Ammon's horn (tissue), 1 donor: ENCODE measurements at regions not wholly inside any gene's neighbourhood (a gene's known extent, or its start where the extent isn't known, plus 50 kb on each side); places are given as distances from the start of the nearest gene placed in this dataset.
"Not testable (repeated sequence)": the region's sequence is repeated elsewhere in the genome, so short reads cannot be mapped to it uniquely, and the experiment has no call there.

Experiments
- DNase-seq: peaks from one replicate; pipeline ENCODE4 v3.0.0-alpha.2; 2016; ENCODE audit warnings: low spot score

GRCh38 chr16:75780669-75781068 lies 54.4 kb upstream of the CPHXL start:
- DNase-seq, result no peak

- DNase-seq, result no peak
These were observed 55.5 kb upstream of the CPHXL start for GRCh38 chr16:75781683-75782343.

GRCh38 chr16:75787440-75787839 lies 61.1 kb upstream of the CPHXL start:
- no peak for DNase-seq

GRCh38 chr16:75789237-75789636 lies 62.9 kb upstream of the CPHXL start:
- peak; percentile 62 for DNase-seq

- DNase-seq, result no peak
These were observed 66.6 kb upstream of the CPHXL start for GRCh38 chr16:75792771-75793492.

- DNase-seq, result no peak
These were observed 67.4 kb upstream of the CPHXL start for GRCh38 chr16:75793641-75794040.

- no peak for DNase-seq
These were observed 68.1 kb upstream of the CPHXL start for GRCh38 chr16:75794426-75794825.

GRCh38 chr16:75798714-75799113 lies 72.4 kb upstream of the CPHXL start:
- no peak for DNase-seq

GRCh38 chr16:75801307-75801706 lies 75.0 kb upstream of the CPHXL start:
- no peak for DNase-seq

- DNase-seq, result no peak
These were observed 77.5 kb upstream of the CPHXL start for GRCh38 chr16:75803753-75804152.

GRCh38 chr16:75804368-75804767 lies 78.1 kb upstream of the CPHXL start:
- DNase-seq, result no peak

GRCh38 chr16:75805946-75806345 lies 79.7 kb upstream of the CPHXL start:
- no peak for DNase-seq

GRCh38 chr16:75806487-75806886 lies 80.2 kb upstream of the CPHXL start:
- no peak for DNase-seq

GRCh38 chr16:75810342-75810741 lies 84.1 kb upstream of the CPHXL start:
- no peak for DNase-seq

GRCh38 chr16:75811020-75811634 lies 84.8 kb upstream of the CPHXL start:
- no peak for DNase-seq

- no peak for DNase-seq
These were observed 92.2 kb upstream of the CPHXL start for GRCh38 chr16:75818491-75818890.

- no peak for DNase-seq
These were observed 94.4 kb upstream of the CPHXL start for GRCh38 chr16:75820672-75821071.

GRCh38 chr16:75821117-75821516 lies 94.8 kb upstream of the CPHXL start:
- no peak for DNase-seq

GRCh38 chr16:75825750-75826149 lies 99.5 kb upstream of the CPHXL start:
- DNase-seq, result not testable (repeated sequence)

GRCh38 chr16:75827372-75828038 lies 101.2 kb upstream of the CPHXL start:
- DNase-seq, result not testable (repeated sequence)

GRCh38 chr16:75833385-75833784 lies 107.1 kb upstream of the CPHXL start:
- DNase-seq, result not testable (repeated sequence)

GRCh38 chr16:75836347-75837010 lies 110.2 kb upstream of the CPHXL start:
- DNase-seq, result no peak
